T47D (cell line): ENCODE measurements at regions not wholly inside any gene's neighbourhood (a gene's known extent, or its start where the extent isn't known, plus 50 kb on each side); places are given as distances from the start of the nearest gene placed in this dataset.

Experiments used
- DNase-seq, 2 experiments: peaks; one replicate each; pipeline versions ENCODE4 v3.0.0 to v3.0.0-alpha.2; 2011 to 2012; ENCODE audit warnings: low read depth in 1 of 2, low spot score in 1 of 2
- JUND ChIP-seq: IDR thresholded peaks from 2 replicates; pipeline ENCODE4 v1.6.1; 2012; ENCODE audit warnings: low read depth
- in situ Hi-C: cut with HindIII; loops from 2 replicates; pipeline ENCODE4 v1.10.0; 2016; ENCODE audit warnings: low sequenced_read_pairs, low pct_unique_long_range_greater_than_20kb

DNA sequence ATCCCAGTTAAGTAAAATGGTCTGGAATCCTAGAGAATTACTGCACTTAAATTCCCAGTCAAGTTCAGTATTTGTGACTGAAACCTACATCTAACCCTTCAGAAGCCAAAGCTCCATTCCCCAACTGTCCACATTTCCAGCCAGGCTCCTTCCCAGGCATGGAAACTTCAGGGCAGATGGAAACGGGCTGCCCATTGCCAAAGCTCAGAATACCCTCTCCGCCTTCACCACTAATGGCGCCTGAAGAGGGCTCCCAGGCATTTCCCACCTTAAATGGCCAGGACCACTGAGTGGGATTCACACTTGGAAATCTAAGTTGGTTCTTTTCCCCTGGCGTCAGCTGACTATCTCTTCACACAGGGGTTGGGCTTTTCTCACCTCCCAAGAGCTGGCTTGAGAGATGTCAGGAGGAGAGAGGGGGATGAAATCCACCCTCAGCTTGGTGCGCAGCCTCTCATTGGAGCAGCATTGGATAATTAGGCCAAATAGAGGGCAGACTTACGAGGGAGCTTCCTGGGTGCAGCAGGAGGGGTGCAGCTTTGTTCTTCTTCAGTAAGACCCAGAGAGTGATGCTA, 82.9 kb downstream of the ANKRD60 start:
- TF ChIP-seq JUND: no peak
- in situ Hi-C loops: no loop called here
- no peak for DNase-seq

DNA sequence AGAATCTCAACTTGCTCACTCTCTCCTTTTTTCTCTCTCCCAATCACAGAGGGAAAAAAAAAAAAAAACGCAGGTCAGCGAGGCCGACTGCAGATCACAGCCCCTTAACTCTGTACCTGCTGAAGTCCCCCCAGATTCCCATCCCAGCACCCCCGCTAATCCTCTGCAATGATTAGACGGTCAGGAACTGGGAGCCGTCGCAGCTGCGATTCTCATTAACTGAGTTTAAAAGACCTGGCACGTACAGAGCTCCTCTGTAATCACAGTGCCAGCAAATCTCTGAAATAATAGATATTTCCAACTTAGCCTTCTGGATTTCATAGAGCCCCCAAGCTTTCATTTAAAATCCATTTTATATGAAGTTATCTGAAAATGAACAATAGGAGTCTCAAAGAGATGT, 84.4 kb downstream of the ANKRD60 start:
- no peak for DNase-seq
- no peak for TF ChIP-seq JUND
- in situ Hi-C loops: no loop called here

GRCh38 chr20:58143531-58143930, 84.9 kb downstream of the ANKRD60 start:
- DNase-seq: no peak
- in situ Hi-C loops: no loop called here
- TF ChIP-seq JUND: no peak

- DNase-seq: no peak
- in situ Hi-C loops: no loop called here
- TF ChIP-seq JUND: no peak
These were observed 85.6 kb downstream of the ANKRD60 start for GRCh38 chr20:58142843-58143185.

DNA sequence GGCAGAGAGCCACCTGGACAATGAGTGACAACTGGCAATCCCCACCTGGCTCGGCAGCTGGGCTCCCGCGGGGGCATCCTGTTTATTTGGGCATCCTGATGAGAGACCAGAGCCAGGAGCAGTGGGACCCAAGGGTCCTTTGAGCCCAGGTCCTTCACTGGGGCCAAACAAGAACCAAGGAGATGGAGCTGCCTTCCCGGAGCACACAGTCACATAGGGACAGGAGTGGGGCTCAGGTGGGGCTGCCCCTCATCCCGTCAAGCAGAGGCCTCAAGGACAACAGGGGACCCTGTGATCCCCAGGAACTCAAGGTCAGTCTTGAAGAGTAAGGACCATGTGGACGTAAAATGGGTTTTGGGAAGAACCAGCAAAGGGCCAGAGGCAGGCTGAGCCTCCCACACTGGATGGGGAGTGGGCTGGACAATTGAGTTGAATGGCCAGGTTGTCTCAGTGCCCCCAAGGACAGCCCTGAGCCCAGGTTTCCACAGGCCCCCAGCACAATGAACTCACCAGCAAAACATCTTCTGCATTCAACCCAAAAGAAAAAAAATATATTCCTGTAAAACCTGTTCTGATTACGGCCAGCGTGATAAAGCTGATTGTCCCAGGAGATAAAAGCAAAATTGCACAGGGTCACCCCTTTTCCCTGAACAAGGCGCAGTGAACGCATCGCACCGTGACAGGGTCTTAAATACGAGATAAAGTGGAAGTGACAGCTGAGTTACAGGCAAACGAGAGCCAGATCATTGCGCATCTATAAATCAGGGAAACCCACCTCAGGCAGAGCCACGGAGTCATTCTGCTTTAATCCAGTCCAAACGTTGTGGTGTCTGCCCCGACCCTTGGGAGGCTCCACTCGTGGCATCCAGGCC, 86.2 kb downstream of the ANKRD60 start:
- no peak for TF ChIP-seq JUND
- DNase-seq: no peak
- in situ Hi-C loops: no loop called here

GRCh38 chr20:58141496-58141895, 87.0 kb downstream of the ANKRD60 start:
- in situ Hi-C loops: no loop called here
- no peak for TF ChIP-seq JUND
- DNase-seq: no peak

GRCh38 chr20:58140787-58141425, 87.5 kb downstream of the ANKRD60 start:
- in situ Hi-C loops: no loop called here
- no peak for DNase-seq
- no peak for TF ChIP-seq JUND

GRCh38 chr20:58139849-58140786, 88.3 kb downstream of the ANKRD60 start:
- in situ Hi-C loops: no loop called here
- no peak for TF ChIP-seq JUND
- no peak for DNase-seq

DNA sequence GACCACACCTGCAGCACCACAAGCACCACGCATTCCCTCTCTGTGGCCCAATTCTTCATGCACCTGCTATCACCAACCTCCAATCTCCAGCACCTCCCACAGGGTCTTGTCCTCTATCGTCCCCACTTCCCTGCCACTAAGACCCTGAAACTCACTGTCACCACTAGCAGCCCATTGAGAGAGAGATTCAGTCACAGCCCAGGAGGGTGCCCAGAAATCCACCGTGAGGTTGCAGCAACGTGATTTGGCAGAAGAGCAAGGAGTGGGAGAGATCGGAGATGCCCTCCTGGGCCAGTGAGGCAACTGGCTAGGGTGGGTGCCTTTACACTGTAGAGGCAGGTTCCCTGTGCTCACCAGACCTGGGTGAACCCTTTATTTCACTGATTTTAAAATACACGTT, 90.1 kb downstream of the ANKRD60 start:
- in situ Hi-C loops: no loop called here
- TF ChIP-seq JUND: no peak
- no peak for DNase-seq

- TF ChIP-seq JUND: no peak
- DNase-seq: no peak
- in situ Hi-C loops: no loop called here
These were observed 90.7 kb downstream of the ANKRD60 start for GRCh38 chr20:58137651-58138265.

- no peak for DNase-seq
- in situ Hi-C loops: no loop called here
- no peak for TF ChIP-seq JUND
These were observed 91.2 kb downstream of the ANKRD60 start for GRCh38 chr20:58137236-58137635.

DNA sequence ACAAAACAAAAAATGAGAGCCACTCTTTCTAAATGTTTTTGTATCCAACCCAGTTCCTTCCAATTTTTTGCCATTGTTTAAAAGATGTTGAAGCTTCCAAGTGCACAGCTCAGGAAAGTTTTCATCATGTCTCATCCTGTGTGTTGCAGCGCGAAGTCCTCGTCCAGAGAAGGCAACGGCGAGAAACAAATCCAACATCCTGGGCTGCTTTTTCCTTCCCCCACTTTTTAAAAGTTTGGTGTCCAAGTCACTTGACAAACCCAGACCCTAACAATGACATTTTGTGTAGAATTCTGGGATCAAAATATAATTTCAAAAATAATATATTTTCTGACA, 92.3 kb downstream of the ANKRD60 start:
- DNase-seq: no peak
- no peak for TF ChIP-seq JUND
- in situ Hi-C loops: no loop called here
